K562 (cell line): ENCODE measurements at regions not wholly inside any gene's neighbourhood (a gene's known extent, or its start where the extent isn't known, plus 50 kb on each side); places are given as distances from the start of the nearest gene placed in this dataset.

Experiments
- ATAC-seq: fragments of 200-7000 bp; cut with Tn5 transposase; 3 replicates; pipeline ENCODE4 v1.9.1; 2020; ENCODE audit warnings: moderate library complexity
- BruUV-seq: library from RNA; stranded (reverse); fragments of 400-500 nt; replicated peaks from 2 replicates; lab custom pipeline; 2021; lab: Mats Ljungman, UMichigan
- CTCF ChIA-PET: fragments of 300-600 bp; formaldehyde crosslinking; extraction: SDS; loops from one replicate; lab custom pipeline; 2021; ENCODE audit warnings: low intra/inter-chr PET ratio; lab: Yijun Ruan, JAX
- POLR2A ChIA-PET: fragments of 300-600, 350-650 bp; sonication (Branson Sonifier 250); formaldehyde crosslinking; extraction: SDS; loops from one replicate; lab custom pipeline; 2021; ENCODE audit warnings: antibody characterized with exemption, inconsistent platforms; lab: Yijun Ruan, JAX
- DNase-seq, 4 experiments: peaks; one replicate each; pipeline versions ENCODE4 v3.0.0 to v3.0.0-alpha.2; 2011 to 2018; ENCODE audit warnings: low spot score in 3 of 4, mixed read lengths in 3 of 4; ENCODE audit errors: extremely low read depth in 1 of 4
- FAIRE-seq: peaks from 2 replicates; lab custom pipeline; 2011; peaks lifted over from hg19 to GRCh38; lab: Jason Lieb, UNC
- H2AFZ ChIP-seq: 2 replicates; pipeline ENCODE4 v1.6.0; 2011; ENCODE audit warnings: low read depth, low read length, control low read depth, inconsistent platforms
- H3K27ac ChIP-seq: fragments of 200-600 bp; 3 replicates; pipeline ENCODE4 v1.8.0; 2011; ENCODE audit warnings: low read depth, mild to moderate bottlenecking, control low read depth, inconsistent platforms, low read length, moderate library complexity, mixed read lengths; ENCODE audit errors: extremely low read depth
- H3K27me3 ChIP-seq, 2 experiments: fragments of 300-600 bp in 1 of 2; 2 replicates in 1 of 2; 3 replicates in 1 of 2; pipeline versions ENCODE4 v1.6.0 to v1.8.0; 2011; ENCODE audit warnings: inconsistent platforms in 2 of 2, low read length in 2 of 2, mild to moderate bottlenecking in 1 of 2, mixed read lengths in 1 of 2, moderate library complexity in 1 of 2; ENCODE audit not compliant: control insufficient read depth in 2 of 2, insufficient read depth in 2 of 2
- H3K36me3 ChIP-seq: fragments of 300-600 bp; 3 replicates; pipeline ENCODE4 v1.8.0; 2011; ENCODE audit warnings: mild to moderate bottlenecking, low read length, inconsistent platforms; ENCODE audit not compliant: control insufficient read depth, insufficient read depth
- H3K4me1 ChIP-seq, 2 experiments: fragments of 200-600 bp in 1 of 2; replicated peaks in 1 of 2; 2 replicates in 1 of 2; 3 replicates in 1 of 2; pipeline versions ENCODE4 v1.5.1 to v1.8.0; 2011; ENCODE audit warnings: inconsistent platforms in 2 of 2, low read length in 2 of 2, mild to moderate bottlenecking in 1 of 2, mixed read lengths in 1 of 2, moderate library complexity in 1 of 2; ENCODE audit not compliant: control insufficient read depth in 2 of 2, insufficient read depth in 2 of 2
- H3K4me2 ChIP-seq: 2 replicates; pipeline ENCODE4 v1.6.1; 2011; ENCODE audit warnings: low read length, control low read depth, inconsistent platforms, mixed read lengths; ENCODE audit not compliant: insufficient read depth
- H3K4me3 ChIP-seq: fragments of 200-600 bp; sonication (generic), shearing (Covaris generic); 2 replicates; pipeline ENCODE4 v1.5.1; 2016; ENCODE audit warnings: control low read depth, inconsistent platforms
- H3K79me2 ChIP-seq: fragments of 200-600 bp; 3 replicates; pipeline ENCODE4 v1.8.0; 2011; ENCODE audit warnings: low read length, inconsistent platforms; ENCODE audit not compliant: control insufficient read depth, insufficient read depth
- H3K9ac ChIP-seq, 2 experiments: 2 replicates each; pipeline versions ENCODE4 v1.6.0 to v1.6.1; 2011; ENCODE audit warnings: low read depth in 2 of 2, low read length in 2 of 2, control low read depth in 1 of 2, inconsistent platforms in 1 of 2, mild to moderate bottlenecking in 1 of 2, mixed read lengths in 1 of 2; ENCODE audit not compliant: insufficient read depth in 1 of 2
- H3K9me1 ChIP-seq: one replicate; pipeline ENCODE4 v1.6.0; 2011; ENCODE audit warnings: inconsistent platforms, mild to moderate bottlenecking, low read length, moderate library complexity; ENCODE audit not compliant: control insufficient read depth, insufficient read depth
- H3K9me3 ChIP-seq: replicated peaks from 2 replicates; pipeline ENCODE4 v1.5.1; 2011; ENCODE audit warnings: low read depth, low read length, inconsistent platforms; ENCODE audit not compliant: control insufficient read depth, insufficient read depth
- H4K20me1 ChIP-seq: replicated peaks from 2 replicates; pipeline ENCODE4 v1.6.1; 2011; ENCODE audit warnings: low read length, inconsistent platforms, mixed read lengths; ENCODE audit not compliant: control insufficient read depth, insufficient read depth
- DNMT1 ChIP-seq: fragments of 450-650 bp; IDR thresholded peaks from 2 replicates; pipeline ENCODE4 v1.6.1; 2016; ENCODE audit warnings: antibody characterized with exemption, mild to moderate bottlenecking
- HNRNPUL1 ChIP-seq: fragments of 200-400 bp; formaldehyde crosslinking; IDR thresholded peaks from 2 replicates; pipeline ENCODE4 v1.6.1; 2017; ENCODE audit warnings: low read length
- MCM7 ChIP-seq, 2 experiments: fragments of 450-650 bp; IDR thresholded peaks; 2 replicates each; pipeline ENCODE4 v1.6.1; 2016 to 2018
- TBL1XR1 ChIP-seq, 2 experiments: IDR thresholded peaks; 2 replicates each; pipeline ENCODE4 v1.6.1; 2012; ENCODE audit warnings: improper control_type of control experiment in 2 of 2, low read length in 2 of 2, mild to moderate bottlenecking in 1 of 2
- TCFL5 ChIP-seq: fragments of 250-450 bp; sonication (Bioruptor Pico); conservative IDR thresholded peaks from 2 replicates; pipeline ENCODE4 v1.6.1; 2021; ENCODE audit warnings: mild to moderate bottlenecking, moderate library complexity, matching md5 sums
- ZC3H11A ChIP-seq: IDR thresholded peaks from 2 replicates; pipeline ENCODE4 v1.6.1; 2012; ENCODE audit warnings: low read depth, low read length, improper control_type of control experiment
- ZNF311 ChIP-seq: fragments of 250-450 bp; sonication (Bioruptor Pico); IDR thresholded peaks from 2 replicates; pipeline ENCODE4 v1.4.0; 2020; ENCODE audit warnings: mild to moderate bottlenecking, moderate library complexity
- ZNF584 ChIP-seq: fragments of 200-800 bp; sonication (Bioruptor generic); IDR thresholded peaks from 2 replicates; pipeline ENCODE4 v1.6.1; 2016; ENCODE audit warnings: low read depth, mild to moderate bottlenecking, missing genetic modification characterization, missing compliant biosample characterization
- WGBS: fragments of 100-300 bp; shearing (Covaris generic); methylation state at CpG from one replicate; pipeline ENCODE4 v1.1.6; 2016; ENCODE audit warnings: low coverage, mixed read lengths; ENCODE audit not compliant: insufficient coverage; ENCODE audit errors: missing lambda C conversion rate; 5-methylcytosine and 5-hydroxymethylcytosine counted together
- in situ Hi-C: fragments of 300-500 bp; cut with MboI; formaldehyde crosslinking; loops from 4 replicates; pipeline ENCODE4 v1.15.0; 2018; ENCODE audit warnings: inconsistent platforms, mixed read lengths
- intact Hi-C: fragments of 100-400 bp; cut with micrococcal nuclease; formaldehyde crosslinking; loops from 2 replicates; pipeline ENCODE4 v1.14.2; 2022
- TF ChIP-seq, protein P1 (sequence below): fragments of 200-600 bp; sonication (generic); IDR thresholded peaks from one replicate; pipeline ENCODE4 v1.6.1; 2012; ENCODE audit warnings: mild to moderate bottlenecking, low read depth, low read length, inconsistent platforms

GRCh38 chr12:42936260-42936659 is 346.7 kb upstream of the PRICKLE1 start:
- Histone ChIP-seq H3K4me2 (no peak overlapping the region), H3K36me3 (no peaks in the 10 kb centered on the region), H3K4me1 (no peaks in the 10 kb centered on the region), H3K27me3 (no peaks in the 10 kb centered on the region), H3K9me1 (no peaks in the 10 kb centered on the region), H3K27ac (no peak overlapping the region), H3K9ac (no peak overlapping the region), H3K9me3 (0 out of 2 replicates have a peak, but pooled peaks cover 2% of the 10 kb centered on the region), H2AFZ (no peak overlapping the region), H4K20me1 (no peaks in the 10 kb centered on the region), H3K79me2 (no peaks in the 10 kb centered on the region), H3K4me3 (no peak overlapping the region)
- ChIA-PET CTCF (no interaction called here), POLR2A (no interaction called here)
- no TSS peak for BruUV-seq
- WGBS: 10% methylated on average over 1 of the region's 1 CpG
- no peak for DNase-seq
- TF ChIP-seq, protein P1, sequence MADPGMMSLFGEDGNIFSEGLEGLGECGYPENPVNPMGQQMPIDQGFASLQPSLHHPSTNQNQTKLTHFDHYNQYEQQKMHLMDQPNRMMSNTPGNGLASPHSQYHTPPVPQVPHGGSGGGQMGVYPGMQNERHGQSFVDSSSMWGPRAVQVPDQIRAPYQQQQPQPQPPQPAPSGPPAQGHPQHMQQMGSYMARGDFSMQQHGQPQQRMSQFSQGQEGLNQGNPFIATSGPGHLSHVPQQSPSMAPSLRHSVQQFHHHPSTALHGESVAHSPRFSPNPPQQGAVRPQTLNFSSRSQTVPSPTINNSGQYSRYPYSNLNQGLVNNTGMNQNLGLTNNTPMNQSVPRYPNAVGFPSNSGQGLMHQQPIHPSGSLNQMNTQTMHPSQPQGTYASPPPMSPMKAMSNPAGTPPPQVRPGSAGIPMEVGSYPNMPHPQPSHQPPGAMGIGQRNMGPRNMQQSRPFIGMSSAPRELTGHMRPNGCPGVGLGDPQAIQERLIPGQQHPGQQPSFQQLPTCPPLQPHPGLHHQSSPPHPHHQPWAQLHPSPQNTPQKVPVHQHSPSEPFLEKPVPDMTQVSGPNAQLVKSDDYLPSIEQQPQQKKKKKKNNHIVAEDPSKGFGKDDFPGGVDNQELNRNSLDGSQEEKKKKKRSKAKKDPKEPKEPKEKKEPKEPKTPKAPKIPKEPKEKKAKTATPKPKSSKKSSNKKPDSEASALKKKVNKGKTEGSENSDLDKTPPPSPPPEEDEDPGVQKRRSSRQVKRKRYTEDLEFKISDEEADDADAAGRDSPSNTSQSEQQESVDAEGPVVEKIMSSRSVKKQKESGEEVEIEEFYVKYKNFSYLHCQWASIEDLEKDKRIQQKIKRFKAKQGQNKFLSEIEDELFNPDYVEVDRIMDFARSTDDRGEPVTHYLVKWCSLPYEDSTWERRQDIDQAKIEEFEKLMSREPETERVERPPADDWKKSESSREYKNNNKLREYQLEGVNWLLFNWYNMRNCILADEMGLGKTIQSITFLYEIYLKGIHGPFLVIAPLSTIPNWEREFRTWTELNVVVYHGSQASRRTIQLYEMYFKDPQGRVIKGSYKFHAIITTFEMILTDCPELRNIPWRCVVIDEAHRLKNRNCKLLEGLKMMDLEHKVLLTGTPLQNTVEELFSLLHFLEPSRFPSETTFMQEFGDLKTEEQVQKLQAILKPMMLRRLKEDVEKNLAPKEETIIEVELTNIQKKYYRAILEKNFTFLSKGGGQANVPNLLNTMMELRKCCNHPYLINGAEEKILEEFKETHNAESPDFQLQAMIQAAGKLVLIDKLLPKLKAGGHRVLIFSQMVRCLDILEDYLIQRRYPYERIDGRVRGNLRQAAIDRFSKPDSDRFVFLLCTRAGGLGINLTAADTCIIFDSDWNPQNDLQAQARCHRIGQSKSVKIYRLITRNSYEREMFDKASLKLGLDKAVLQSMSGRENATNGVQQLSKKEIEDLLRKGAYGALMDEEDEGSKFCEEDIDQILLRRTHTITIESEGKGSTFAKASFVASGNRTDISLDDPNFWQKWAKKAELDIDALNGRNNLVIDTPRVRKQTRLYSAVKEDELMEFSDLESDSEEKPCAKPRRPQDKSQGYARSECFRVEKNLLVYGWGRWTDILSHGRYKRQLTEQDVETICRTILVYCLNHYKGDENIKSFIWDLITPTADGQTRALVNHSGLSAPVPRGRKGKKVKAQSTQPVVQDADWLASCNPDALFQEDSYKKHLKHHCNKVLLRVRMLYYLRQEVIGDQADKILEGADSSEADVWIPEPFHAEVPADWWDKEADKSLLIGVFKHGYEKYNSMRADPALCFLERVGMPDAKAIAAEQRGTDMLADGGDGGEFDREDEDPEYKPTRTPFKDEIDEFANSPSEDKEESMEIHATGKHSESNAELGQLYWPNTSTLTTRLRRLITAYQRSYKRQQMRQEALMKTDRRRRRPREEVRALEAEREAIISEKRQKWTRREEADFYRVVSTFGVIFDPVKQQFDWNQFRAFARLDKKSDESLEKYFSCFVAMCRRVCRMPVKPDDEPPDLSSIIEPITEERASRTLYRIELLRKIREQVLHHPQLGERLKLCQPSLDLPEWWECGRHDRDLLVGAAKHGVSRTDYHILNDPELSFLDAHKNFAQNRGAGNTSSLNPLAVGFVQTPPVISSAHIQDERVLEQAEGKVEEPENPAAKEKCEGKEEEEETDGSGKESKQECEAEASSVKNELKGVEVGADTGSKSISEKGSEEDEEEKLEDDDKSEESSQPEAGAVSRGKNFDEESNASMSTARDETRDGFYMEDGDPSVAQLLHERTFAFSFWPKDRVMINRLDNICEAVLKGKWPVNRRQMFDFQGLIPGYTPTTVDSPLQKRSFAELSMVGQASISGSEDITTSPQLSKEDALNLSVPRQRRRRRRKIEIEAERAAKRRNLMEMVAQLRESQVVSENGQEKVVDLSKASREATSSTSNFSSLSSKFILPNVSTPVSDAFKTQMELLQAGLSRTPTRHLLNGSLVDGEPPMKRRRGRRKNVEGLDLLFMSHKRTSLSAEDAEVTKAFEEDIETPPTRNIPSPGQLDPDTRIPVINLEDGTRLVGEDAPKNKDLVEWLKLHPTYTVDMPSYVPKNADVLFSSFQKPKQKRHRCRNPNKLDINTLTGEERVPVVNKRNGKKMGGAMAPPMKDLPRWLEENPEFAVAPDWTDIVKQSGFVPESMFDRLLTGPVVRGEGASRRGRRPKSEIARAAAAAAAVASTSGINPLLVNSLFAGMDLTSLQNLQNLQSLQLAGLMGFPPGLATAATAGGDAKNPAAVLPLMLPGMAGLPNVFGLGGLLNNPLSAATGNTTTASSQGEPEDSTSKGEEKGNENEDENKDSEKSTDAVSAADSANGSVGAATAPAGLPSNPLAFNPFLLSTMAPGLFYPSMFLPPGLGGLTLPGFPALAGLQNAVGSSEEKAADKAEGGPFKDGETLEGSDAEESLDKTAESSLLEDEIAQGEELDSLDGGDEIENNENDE: no peak
- no peak for TF ChIP-seq DNMT1
- no peak for TF ChIP-seq ZNF311 (CRISPR knock-in tag)
- no peak for TF ChIP-seq ZNF584 (CRISPR knock-in tag)
- no peak for TF ChIP-seq HNRNPUL1
- no peak for TF ChIP-seq ZC3H11A
- TF ChIP-seq TBL1XR1 (IDR thresholded peaks at IDR 0.05; ENCODE audit: low read length in 2 of 2): no peak
- TF ChIP-seq MCM7 (IDR thresholded peaks at IDR 0.05): no peak
- TF ChIP-seq TCFL5: no peak
- FAIRE-seq: no peak
- intact Hi-C loops: no loop called here
- no peak for ATAC-seq
- in situ Hi-C loops: no loop called here
